GM18511 (cell line): ENCODE measurements at regions not wholly inside any gene's neighbourhood (a gene's known extent, or its start where the extent isn't known, plus 50 kb on each side); places are given as distances from the start of the nearest gene placed in this dataset.
"Not testable (repeated sequence)": the region's sequence is repeated elsewhere in the genome, so short reads cannot be mapped to it uniquely, and the experiment has no call there.

Experiments used
- ATAC-seq: cut with Tn5 transposase; IDR thresholded peaks from one replicate; pipeline ENCODE4 v1.9.1; 2021; ENCODE audit warnings: mild to moderate bottlenecking, moderate library complexity; ENCODE audit not compliant: unreplicated experiment

DNA sequence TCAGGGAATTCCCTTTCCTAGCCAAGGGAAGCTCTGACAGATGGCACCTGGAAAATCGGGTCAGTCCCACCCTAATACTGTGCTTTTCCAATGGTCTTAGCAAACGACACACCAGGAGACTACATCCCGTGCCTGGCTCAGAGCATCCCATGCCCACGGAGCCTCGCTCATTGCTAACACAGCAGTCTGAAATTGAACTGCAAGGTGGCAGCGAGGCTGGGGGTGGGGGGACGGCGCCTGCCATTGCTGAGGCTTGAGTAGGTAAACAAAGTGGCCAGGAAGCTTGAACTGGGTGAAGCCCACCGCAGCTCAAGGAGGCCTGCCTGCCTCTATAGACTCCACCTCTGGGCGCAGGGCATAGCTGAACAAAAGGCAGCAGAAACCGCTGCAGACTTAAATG lies 279.5 kb upstream of the LUZP2 start:
- not testable (repeated sequence) for ATAC-seq

DNA sequence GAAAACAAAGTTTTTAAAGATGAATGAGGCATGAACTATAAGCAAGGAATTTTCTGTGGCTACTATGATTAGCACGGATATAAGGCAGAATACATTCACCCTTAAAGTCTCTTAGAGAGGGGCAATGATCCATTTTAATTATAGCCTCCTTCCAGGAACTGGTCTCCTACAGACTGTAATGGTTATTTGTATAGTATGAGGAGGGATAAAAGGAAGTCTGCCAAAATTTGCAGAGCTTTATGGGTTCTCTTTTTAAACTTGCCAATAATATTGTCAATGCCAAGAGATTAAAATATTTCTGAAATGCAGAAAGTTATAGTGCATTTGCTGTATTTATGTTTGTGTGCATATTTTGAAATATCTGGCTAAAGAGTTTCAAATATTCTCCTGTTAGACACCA lies 271.4 kb upstream of the LUZP2 start:
- ATAC-seq, result no peak

DNA sequence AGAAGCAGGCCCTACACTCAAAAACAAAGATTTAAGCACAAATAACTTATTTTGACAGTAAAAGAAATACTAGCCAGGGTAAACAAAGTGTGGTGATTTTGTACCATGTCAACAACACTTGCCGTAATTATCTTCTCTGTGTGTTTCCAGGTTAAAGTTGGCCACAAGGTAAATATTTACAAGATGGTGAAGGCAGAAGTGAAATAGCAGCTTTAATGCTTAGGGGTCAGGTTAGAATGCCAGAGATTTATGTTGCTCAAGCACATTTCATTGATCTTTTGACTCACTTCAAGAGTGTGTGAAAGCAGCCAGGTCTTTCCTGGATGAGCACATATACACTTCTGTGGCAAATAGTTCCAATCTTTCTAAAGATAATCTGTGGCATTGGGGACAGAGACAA lies 270.2 kb upstream of the LUZP2 start:
- no peak for ATAC-seq

DNA sequence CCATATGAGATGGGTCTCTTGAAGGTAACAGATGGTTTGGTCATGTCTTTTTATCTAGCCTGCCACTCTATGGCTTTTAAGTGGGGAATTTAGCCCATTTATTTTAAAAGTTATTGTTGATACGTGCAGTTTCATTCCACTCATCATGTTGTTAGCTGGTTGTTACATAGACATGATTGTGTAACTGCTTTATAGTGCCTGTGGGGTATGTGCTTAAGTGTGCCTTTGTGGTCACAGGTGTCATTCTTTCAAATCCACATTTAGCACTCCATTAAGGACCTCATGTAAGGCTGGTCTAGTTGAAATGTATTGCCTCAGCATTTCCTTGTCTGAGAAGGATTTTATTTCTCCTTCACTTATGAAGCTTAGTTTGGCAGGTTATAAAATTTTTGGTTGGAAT lies 263.8 kb upstream of the LUZP2 start:
- ATAC-seq, result no peak

DNA sequence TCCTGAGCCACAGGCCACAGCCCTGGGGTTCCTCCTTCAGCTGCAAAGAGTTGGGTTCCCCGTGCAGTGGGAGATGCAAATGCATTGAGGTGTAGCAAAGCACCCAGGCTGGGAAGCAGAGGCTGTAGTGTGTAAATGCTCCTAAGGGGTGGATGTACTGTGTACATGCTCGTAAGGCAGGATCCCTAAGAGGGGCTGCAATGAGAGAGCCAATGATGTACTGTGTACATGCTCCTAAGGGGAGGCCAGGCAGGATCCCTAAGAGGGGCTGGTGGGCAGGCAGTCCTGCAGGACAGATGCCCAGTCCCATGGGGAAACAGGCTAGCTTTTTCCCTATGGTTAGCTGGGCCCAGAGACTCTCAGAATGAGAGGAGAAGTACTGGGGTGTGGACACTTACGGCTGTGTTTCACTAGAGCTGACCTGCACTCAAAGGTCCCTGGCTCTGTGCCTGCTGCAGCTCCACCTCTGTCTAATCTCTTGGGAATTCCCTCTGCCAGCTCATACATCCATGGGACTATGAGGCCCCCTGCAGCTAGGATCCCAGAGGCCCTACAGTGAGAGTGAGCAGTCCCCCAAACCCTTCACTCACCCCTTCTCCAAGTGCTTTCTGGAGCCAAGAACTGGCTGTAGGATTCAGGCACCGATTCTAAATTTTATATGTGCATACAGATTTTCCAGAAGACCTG lies 261.9 kb upstream of the LUZP2 start:
- no peak for ATAC-seq

DNA sequence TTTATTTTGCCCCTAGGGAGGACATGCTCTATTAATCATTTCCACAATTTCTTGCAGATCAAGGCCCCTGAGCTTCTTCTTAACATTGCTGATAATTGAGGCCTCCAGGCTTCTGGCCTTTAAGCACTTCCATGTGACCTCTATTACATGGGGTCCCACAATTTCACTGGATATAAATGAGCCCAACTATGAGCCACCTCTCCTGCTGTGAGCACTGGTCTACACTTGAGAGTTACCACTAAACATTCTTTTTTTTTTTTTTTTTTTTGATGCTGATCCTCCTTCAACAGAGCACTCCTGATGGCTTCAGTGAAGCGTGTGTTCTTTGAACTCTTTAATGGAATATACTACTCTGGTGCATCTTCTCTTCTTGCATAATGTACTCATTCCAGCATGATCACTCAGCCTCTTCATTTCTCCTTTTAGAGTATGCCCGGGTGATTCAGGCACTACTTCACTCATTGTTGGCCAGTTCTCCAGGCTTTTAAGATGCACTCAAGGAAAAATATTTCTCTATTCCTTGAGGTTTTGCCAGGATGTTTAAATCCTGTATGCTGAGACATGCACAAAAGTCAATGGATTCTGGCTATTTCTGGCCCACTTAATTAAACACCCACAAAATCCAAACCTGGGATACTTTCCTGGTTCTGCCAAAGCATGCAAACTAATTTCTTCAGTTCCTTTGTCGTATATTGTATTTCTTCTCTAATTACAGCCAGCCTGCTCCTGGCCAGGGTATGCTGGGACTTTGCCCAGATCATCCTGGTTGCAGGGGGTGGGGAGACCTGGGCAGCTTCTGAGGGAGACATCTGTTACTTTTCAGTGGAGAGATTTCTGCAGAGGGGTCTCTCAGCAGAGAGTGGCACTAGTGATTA lies 257.8 kb upstream of the LUZP2 start:
- ATAC-seq, result no peak

DNA sequence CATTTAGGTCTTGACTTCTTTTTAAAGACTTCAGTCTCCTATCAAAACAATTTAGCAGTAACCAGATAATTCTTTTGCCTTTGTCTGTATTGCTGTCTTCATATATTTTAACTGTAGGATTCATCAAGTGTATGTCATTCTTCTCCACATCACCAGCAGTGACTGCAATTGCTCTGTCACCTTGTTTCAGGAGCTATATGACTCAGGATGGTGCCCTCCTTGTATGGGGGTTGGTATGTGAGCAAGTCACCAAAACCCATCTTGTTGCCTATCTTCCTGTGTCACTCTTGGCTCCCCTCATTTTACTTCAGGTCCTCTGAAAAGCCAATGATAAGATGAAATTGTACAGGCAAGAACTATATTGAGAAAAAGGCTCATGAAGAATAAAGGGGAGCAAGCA lies 256.9 kb upstream of the LUZP2 start:
- no peak for ATAC-seq

DNA sequence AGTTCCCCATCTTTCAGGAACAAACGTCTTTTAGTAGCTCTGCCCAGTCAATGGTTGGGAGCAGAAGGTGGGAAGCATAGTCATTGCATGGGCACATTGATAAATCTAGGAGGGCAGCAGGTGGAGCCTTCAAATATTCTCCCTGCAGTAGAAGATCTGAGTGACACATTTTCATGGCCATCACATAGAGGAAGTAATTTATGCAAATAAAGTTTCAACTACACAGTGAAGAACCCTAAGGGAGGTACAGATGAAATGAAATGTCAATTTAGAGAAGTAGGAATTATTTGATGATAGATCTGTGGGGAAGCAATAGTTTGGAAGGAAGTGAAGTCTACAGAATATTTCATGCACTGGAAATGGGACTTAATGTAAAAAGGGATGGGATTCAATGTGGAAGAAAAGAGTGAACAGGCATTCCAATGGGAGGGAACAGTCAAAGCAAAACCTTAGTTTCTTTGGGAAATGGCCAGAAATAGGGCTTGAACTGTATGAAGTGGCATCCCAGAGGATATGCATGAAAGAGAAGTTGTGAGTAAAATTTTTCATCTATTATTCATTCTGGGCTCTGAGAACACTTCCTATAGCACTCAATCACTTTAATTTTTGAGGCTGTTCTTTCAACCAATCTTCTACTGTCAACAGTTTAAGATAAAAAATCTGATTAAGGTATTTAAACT lies 256.2 kb upstream of the LUZP2 start:
- no peak for ATAC-seq

DNA sequence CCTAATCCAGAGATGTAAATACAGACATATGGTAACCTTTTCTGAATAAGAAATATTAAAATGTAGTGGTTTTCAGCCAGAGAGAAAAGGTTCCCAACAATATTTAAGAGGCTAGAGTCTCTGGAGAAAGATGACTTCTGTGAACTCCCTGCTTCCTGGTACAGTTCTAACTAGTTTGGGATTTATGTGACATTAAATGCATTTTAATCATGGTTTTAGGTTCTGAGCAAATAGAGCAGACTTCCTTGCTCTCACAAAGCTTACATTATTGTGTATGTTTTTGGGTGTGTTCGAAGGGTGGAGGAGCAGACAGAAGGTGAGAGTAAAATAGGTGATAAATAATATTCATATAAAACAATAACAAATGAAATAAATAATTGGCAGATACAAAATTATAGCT lies 250.1 kb upstream of the LUZP2 start:
- ATAC-seq, result no peak

DNA sequence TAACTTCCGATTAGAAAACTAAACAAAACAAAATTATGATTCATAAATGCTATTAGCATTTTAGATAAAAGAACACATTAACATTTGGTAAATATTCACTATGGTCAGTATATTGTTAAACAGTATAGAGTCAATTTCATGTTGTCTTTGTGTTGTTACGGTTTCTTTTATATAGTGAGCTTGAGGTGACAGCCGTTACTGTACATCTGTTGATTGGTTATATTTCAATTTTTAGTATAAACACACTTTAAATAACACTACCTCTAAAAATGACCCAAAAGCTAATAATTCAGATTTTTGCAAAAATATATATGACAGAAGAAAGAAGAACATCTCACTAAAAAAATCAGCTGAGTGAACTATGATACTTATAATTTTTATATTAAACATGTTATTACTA lies 249.0 kb upstream of the LUZP2 start:
- no peak for ATAC-seq

DNA sequence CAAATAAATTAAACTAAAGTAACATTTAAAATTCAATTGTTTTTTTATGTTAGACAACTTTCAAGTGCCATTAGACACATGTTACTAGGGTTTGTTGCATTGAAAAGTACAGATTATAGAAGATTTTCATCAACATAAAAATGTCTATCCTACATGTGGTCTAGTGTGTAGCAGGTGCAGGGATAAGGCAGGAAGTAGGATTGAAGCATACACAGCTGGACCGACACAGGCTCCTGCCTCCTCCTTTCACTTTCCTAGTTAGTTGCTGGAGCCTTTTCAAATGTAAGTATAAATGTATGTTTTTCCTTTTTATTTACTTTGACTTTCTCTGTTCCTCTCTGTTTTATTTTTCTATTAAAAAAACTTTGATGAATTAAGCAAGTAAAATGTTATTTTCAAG lies 246.9 kb upstream of the LUZP2 start:
- ATAC-seq, result no peak

DNA sequence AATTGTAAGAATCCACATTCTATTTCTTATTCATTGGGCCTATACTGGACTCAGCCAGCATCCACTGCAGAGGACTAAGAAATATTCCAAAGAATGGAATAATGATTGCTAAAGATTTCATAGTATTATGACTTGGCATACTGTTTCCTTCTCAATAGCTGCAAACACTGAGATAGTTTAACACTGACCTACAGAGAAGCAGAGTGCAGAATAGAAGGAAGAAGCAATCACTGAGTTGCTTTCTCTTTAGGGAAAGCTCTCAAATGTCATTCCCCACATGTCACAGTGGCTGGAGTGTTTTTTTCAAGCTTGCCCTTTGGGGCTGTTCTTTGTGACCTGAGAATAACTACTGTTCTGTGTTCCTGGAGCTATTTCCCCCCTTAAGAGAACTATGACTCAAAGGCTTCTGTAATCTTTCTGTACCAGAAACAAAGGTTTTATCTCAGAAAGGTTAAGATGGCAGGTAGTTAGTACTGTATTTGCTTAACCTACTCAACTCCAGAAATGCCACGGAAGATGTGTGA lies 243.6 kb upstream of the LUZP2 start:
- ATAC-seq, result no peak

DNA sequence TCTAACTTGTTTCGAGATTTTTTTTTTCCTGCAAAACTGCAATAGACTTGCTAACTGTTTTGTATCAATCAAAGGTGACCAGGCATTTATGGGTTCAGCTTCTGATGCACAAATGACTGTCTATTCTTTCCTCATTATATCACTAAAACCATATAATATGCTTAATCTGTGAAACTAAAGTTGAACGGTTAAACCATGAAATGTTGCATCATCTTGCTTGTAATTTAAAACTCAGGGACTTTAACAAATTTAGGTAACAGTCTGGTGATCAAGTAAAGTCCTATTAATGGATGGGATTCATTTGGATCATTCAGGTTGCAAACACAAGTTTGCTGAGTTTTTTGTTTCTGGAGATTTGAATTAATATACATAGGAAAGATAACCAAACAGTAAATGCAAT lies 232.0 kb upstream of the LUZP2 start:
- no peak for ATAC-seq

DNA sequence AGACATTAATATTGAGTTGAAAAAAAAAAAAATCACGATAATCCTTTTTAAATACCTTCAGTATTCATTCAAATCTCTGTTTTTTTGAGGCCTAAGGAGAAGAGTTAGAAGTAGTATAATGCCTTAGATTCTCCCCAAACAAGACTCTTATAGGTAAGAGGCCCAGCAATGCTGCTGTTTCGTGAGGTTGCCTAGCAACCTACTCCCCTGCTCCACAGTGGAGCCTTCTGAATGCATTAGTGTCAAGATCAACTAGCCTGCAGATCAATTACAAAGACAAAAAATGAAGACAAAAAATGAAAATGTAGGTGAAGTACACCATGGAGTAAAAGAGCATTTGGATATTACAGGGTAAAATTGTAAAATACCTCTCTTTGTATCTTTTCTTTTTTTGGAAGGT lies 229.8 kb upstream of the LUZP2 start:
- ATAC-seq, result no peak

DNA sequence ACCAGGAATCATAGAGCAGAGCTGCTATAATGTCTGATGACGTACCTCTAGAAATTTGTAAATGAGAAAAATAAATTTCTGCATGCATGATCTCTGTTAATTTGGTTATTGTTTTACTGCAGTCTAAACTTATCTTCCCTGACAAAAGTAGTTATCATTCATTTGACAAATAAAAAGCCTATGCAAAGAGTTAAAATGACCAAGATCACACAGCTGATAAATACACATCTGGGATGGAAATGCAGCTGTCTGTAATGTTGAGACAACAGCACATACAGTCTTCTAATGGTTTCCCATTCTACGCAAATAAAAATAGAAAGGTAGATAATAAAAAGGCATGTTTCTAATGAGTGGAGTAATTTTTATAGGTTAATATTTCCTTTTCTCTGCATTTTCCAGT lies 225.1 kb upstream of the LUZP2 start:
- no peak for ATAC-seq

DNA sequence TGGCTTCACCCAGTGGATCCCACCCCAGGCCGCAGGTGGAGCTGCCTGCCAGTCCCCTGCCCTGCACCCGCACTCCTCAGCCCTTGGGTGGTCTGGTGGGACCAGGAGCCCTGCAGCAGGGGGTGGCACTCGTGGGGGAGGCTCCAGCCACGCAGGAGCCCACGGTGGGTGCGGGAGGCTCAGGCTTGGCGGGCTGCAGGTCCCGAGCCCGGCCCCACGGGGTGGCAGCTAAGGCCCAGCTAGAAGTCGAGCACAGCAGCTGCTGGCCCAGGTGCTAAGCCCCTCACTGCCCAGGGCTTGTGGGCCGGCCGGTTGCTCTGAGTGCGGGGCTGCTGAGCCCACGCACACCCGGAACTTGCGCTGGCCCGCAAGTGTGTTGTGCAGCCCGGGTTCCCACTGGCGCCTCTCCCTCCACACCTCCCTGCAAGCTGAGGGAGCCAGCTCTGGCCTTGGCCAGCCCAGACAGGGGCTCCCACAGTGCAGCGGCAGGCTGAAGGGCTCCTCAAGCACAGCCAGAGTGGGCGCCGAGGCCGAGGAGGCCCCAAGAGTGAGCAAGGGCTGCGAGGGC lies 222.6 kb upstream of the LUZP2 start:
- ATAC-seq, result not testable (repeated sequence)

DNA sequence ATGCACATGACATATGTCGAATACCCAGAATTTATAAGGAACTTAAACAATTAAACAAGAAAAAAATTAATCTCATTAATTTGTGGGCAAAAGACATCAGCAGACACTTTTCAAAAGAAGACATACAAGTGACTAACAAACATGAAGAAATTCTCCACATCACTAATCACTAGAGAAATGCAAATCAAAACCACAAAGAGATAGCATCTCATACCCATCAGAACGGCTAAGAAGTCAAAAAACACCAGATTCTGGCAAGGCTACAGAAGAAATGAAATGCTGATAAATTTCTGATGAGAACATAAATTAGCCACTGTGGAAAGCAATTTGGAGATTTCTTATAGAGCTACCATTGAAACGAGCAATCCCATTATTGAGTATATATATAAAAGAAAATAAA lies 210.6 kb upstream of the LUZP2 start:
- no peak for ATAC-seq

DNA sequence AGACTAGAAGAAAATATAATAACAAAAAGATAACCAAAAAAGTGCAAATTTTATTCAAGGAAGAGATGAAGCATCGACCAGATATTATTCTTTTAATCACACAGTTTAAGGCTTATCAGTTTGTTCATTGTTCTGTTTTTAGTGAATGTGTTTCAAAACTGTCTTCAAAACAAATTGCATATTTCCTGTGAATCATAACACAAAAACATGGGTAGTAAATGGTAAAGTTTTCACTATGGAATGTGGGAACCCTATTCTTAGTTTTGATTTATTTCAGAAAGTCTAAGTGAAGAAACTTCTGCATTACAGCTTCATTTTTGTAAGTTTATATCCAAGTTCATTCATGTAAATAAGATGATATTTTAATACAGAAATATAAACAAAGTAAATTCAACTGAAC lies 207.6 kb upstream of the LUZP2 start:
- ATAC-seq, result no peak

DNA sequence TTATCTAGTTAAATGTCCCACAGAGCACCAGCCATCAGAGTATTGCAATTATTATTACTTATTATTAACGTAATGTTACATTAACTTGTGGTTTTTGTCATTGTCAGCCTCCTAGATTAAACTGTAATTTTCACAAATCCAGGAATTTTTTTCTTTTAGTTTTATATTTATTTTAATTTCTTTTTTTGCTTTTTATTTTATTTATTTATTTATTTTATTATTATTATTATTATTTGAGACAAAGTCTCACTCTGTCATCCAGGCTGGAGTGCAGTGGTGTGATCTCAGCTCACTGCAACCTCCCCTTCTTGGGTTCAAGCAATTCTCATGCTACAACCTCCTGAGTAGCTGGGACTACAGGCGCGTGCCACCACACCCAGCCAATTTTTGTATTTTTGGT lies 202.9 kb upstream of the LUZP2 start:
- ATAC-seq, result no peak

DNA sequence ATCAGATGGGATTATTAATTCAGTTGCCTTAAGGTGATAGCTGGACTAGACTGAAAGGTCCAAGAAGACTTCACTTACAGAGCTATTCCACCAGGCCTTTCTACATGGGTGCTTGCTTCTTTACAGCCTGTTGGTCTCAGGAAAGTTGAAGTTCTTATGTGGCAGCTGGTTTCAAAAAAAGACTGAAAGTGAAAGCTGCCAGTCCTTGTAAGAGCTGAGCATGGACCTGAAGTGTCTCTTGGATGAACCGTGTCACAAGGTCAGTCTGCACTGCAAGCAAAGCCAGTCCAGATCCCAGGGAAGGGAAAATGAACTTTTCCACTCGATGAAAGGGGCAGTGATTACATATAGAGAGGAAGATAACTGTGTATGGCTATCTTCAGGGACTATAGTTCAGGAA lies 201.5 kb upstream of the LUZP2 start:
- ATAC-seq, result no peak

DNA sequence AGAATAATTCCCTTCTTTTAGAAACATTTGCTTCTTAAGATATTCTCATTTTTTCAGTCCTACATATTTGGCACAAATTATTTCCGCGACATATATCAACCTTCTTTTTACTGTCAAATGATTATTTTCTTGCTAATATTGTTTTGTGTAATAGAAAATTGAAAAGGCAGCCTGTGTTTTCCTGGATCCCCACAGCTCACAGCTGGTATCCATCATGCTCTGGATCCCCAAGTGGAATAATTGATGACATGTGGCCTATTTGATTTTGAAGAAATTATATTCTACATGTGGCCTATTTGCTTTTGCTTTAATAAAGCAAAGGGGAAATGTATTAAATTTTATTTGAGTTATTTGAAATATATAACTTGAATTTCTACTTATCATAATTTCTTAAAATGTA lies 199.4 kb upstream of the LUZP2 start:
- ATAC-seq, result no peak
